ENCODE measurements at regions not wholly inside any gene's neighbourhood (a gene's known extent, or its start where the extent isn't known, plus 50 kb on each side); places are given as distances from the start of the nearest gene placed in this dataset.
"Not testable (repeated sequence)": the region's sequence is repeated elsewhere in the genome, so short reads cannot be mapped to it uniquely, and the experiment has no call there.

- H2BK5ac ChIP-seq (ENCODE audit: low read depth, low read length, poor library complexity): no peak overlapping the region
- no peak overlapping the region for H3K4me2 ChIP-seq (ENCODE audit: low read length)
- H3K79me2 ChIP-seq (ENCODE audit: control insufficient read depth, insufficient read depth, low read length, poor library complexity): no peaks in the 10 kb centered on the region
- no peaks in the 10 kb centered on the region for H3K9me3 ChIP-seq (ENCODE audit: insufficient read depth, low read depth, low read length)
- no peak overlapping the region for H4K91ac ChIP-seq (ENCODE audit: low read depth, low read length)
- DNase-seq: no peak
- no peaks in the 10 kb centered on the region for H3K79me1 ChIP-seq (ENCODE audit: low read length)
- H3K4me3 ChIP-seq (ENCODE audit: low read depth, low read length): no peak overlapping the region
- H3K27ac ChIP-seq (ENCODE audit: low read depth, low read length): no peak overlapping the region
- H3K27me3 ChIP-seq (ENCODE audit: insufficient read depth, low read length): no peaks in the 10 kb centered on the region
- H3K4me1 ChIP-seq (ENCODE audit: control insufficient read depth in 1 of 2, insufficient read depth in 2 of 2, low read length in 2 of 2): no peaks in the 10 kb centered on the region
- H2AK5ac ChIP-seq (ENCODE audit: low read length): no peak overlapping the region
- H3K36me3 ChIP-seq (ENCODE audit: control insufficient read depth in 1 of 2, insufficient read depth in 2 of 2, low read length in 2 of 2): no peaks in the 10 kb centered on the region
- no CpG with 5 or more reads among the region's 1 CpG for WGBS (ENCODE audit: extremely low coverage, insufficient coverage, insufficient read length)
- H3K14ac ChIP-seq (ENCODE audit: low read length): no peak overlapping the region
- H4K8ac ChIP-seq (ENCODE audit: low read depth, low read length): no peak overlapping the region
- H4K12ac ChIP-seq (ENCODE audit: low read depth, low read length): no peak overlapping the region
- no peak overlapping the region for H3K9ac ChIP-seq (ENCODE audit: low read length)
- H3K4ac ChIP-seq (ENCODE audit: low read depth, low read length): no peak overlapping the region
- no peak overlapping the region for H2BK120ac ChIP-seq (ENCODE audit: insufficient read depth, low read length, poor library complexity)
- H2BK12ac ChIP-seq (ENCODE audit: low read length): no peak overlapping the region
- no peak overlapping the region for H3K23ac ChIP-seq (ENCODE audit: low read length)
- no peak overlapping the region for H3K18ac ChIP-seq (ENCODE audit: low read length)
- no peak overlapping the region for H2AFZ ChIP-seq (ENCODE audit: insufficient read depth, low read length, poor library complexity)
Measured at GRCh38 chr3:18529631-18530030, 104.5 kb upstream of the SATB1 start.

DNA sequence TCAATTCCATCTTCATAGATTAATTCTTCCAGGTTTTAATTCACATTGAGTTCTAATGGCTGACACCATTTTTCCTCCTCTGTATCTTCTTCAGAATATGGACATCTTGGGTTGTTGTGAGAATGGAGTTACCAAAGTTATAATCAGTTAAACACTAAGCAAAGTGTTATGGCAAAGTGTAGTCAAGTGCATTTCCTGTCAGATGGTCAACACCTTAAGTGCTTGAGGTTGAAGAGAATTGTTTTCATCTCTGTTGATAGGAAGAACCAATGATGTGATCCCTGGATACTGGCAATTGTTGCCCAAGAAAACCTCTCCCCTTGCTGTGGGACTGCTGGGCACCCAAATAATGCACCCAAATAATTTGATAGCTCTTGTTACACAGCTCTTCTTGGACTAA lies 102.6 kb upstream of the SATB1 start:
- Histone ChIP-seq H2BK5ac (ENCODE audit: low read depth, low read length, poor library complexity) (no peak overlapping the region), H3K9me3 (ENCODE audit: insufficient read depth, low read depth, low read length) (no peaks in the 10 kb centered on the region), H3K27me3 (ENCODE audit: insufficient read depth, low read length) (no peaks in the 10 kb centered on the region), H3K18ac (ENCODE audit: low read length) (no peak overlapping the region), H3K14ac (ENCODE audit: low read length) (no peak overlapping the region), H3K4me2 (ENCODE audit: low read length) (no peak overlapping the region), H4K8ac (ENCODE audit: low read depth, low read length) (no peak overlapping the region), H3K23ac (ENCODE audit: low read length) (no peak overlapping the region), H4K91ac (ENCODE audit: low read depth, low read length) (no peak overlapping the region), H3K27ac (ENCODE audit: low read depth, low read length) (no peak overlapping the region), H2AFZ (ENCODE audit: insufficient read depth, low read length, poor library complexity) (no peak overlapping the region), H3K4me1 (ENCODE audit: control insufficient read depth in 1 of 2, insufficient read depth in 2 of 2, low read length in 2 of 2) (no peaks in the 10 kb centered on the region), H2AK5ac (ENCODE audit: low read length) (no peak overlapping the region), H3K9ac (ENCODE audit: low read length) (no peak overlapping the region), H3K4me3 (ENCODE audit: low read depth, low read length) (no peak overlapping the region), H3K79me1 (ENCODE audit: low read length) (no peaks in the 10 kb centered on the region), H4K12ac (ENCODE audit: low read depth, low read length) (no peak overlapping the region), H2BK120ac (ENCODE audit: insufficient read depth, low read length, poor library complexity) (no peak overlapping the region), H3K79me2 (ENCODE audit: control insufficient read depth, insufficient read depth, low read length, poor library complexity) (no peaks in the 10 kb centered on the region), H3K4ac (ENCODE audit: low read depth, low read length) (no peak overlapping the region), H2BK12ac (ENCODE audit: low read length) (no peak overlapping the region), H3K36me3 (ENCODE audit: control insufficient read depth in 1 of 2, insufficient read depth in 2 of 2, low read length in 2 of 2) (no peaks in the 10 kb centered on the region)
- DNase-seq: no peak

GRCh38 chr3:18526667-18527066 lies 101.5 kb upstream of the SATB1 start:
- Histone ChIP-seq H3K4ac (ENCODE audit: low read depth, low read length) (no peak overlapping the region), H2AK5ac (ENCODE audit: low read length) (no peak overlapping the region), H2BK5ac (ENCODE audit: low read depth, low read length, poor library complexity) (no peak overlapping the region), H3K23ac (ENCODE audit: low read length) (no peak overlapping the region), H3K27me3 (ENCODE audit: insufficient read depth, low read length) (no peaks in the 10 kb centered on the region), H3K79me2 (ENCODE audit: control insufficient read depth, insufficient read depth, low read length, poor library complexity) (no peaks in the 10 kb centered on the region), H3K9ac (ENCODE audit: low read length) (no peak overlapping the region), H3K36me3 (ENCODE audit: control insufficient read depth in 1 of 2, insufficient read depth in 2 of 2, low read length in 2 of 2) (no peaks in the 10 kb centered on the region), H2BK12ac (ENCODE audit: low read length) (no peak overlapping the region), H3K79me1 (ENCODE audit: low read length) (no peaks in the 10 kb centered on the region), H3K27ac (ENCODE audit: low read depth, low read length) (no peak overlapping the region), H3K18ac (ENCODE audit: low read length) (no peak overlapping the region), H2AFZ (ENCODE audit: insufficient read depth, low read length, poor library complexity) (no peak overlapping the region), H3K4me2 (ENCODE audit: low read length) (no peak overlapping the region), H4K8ac (ENCODE audit: low read depth, low read length) (no peak overlapping the region), H3K4me3 (ENCODE audit: low read depth, low read length) (no peak overlapping the region), H3K9me3 (ENCODE audit: insufficient read depth, low read depth, low read length) (no peaks in the 10 kb centered on the region), H2BK120ac (ENCODE audit: insufficient read depth, low read length, poor library complexity) (no peak overlapping the region), H4K12ac (ENCODE audit: low read depth, low read length) (no peak overlapping the region), H3K14ac (ENCODE audit: low read length) (no peak overlapping the region), H3K4me1 (ENCODE audit: control insufficient read depth in 1 of 2, insufficient read depth in 2 of 2, low read length in 2 of 2) (no peaks in the 10 kb centered on the region), H4K91ac (ENCODE audit: low read depth, low read length) (no peak overlapping the region)
- DNase-seq: no peak

GRCh38 chr3:18516170-18516569 lies 91.0 kb upstream of the SATB1 start:
- not testable (repeated sequence) for H2AFZ ChIP-seq (ENCODE audit: insufficient read depth, low read length, poor library complexity)

GRCh38 chr3:18513091-18513490 lies 88.0 kb upstream of the SATB1 start:
- H2BK5ac ChIP-seq (ENCODE audit: low read depth, low read length, poor library complexity): no peak overlapping the region
- no peaks in the 10 kb centered on the region for H3K4me1 ChIP-seq (ENCODE audit: control insufficient read depth in 1 of 2, insufficient read depth in 2 of 2, low read length in 2 of 2)
- H2BK12ac ChIP-seq (ENCODE audit: low read length): no peak overlapping the region
- no peak overlapping the region for H4K12ac ChIP-seq (ENCODE audit: low read depth, low read length)
- H3K27me3 ChIP-seq (ENCODE audit: insufficient read depth, low read length): no peaks in the 10 kb centered on the region
- no peak overlapping the region for H3K14ac ChIP-seq (ENCODE audit: low read length)
- no peaks in the 10 kb centered on the region for H3K79me2 ChIP-seq (ENCODE audit: control insufficient read depth, insufficient read depth, low read length, poor library complexity)
- no peak overlapping the region for H4K91ac ChIP-seq (ENCODE audit: low read depth, low read length)
- H3K23ac ChIP-seq (ENCODE audit: low read length): no peak overlapping the region
- no peak overlapping the region for H2AK5ac ChIP-seq (ENCODE audit: low read length)
- no peaks in the 10 kb centered on the region for H3K79me1 ChIP-seq (ENCODE audit: low read length)
- no peaks in the 10 kb centered on the region for H3K36me3 ChIP-seq (ENCODE audit: control insufficient read depth in 1 of 2, insufficient read depth in 2 of 2, low read length in 2 of 2)
- H3K4me2 ChIP-seq (ENCODE audit: low read length): no peak overlapping the region
- H3K9ac ChIP-seq (ENCODE audit: low read length): no peak overlapping the region
- H2BK120ac ChIP-seq (ENCODE audit: insufficient read depth, low read length, poor library complexity): no peak overlapping the region
- no peaks in the 10 kb centered on the region for H3K9me3 ChIP-seq (ENCODE audit: insufficient read depth, low read depth, low read length)
- H3K4me3 ChIP-seq (ENCODE audit: low read depth, low read length): no peak overlapping the region
- no peak overlapping the region for H2AFZ ChIP-seq (ENCODE audit: insufficient read depth, low read length, poor library complexity)
- no peak overlapping the region for H3K27ac ChIP-seq (ENCODE audit: low read depth, low read length)
- no CpG with 5 or more reads among the region's 3 CpGs for WGBS (ENCODE audit: extremely low coverage, insufficient coverage, insufficient read length)
- no peak overlapping the region for H3K4ac ChIP-seq (ENCODE audit: low read depth, low read length)
- no peak for DNase-seq
- no peak overlapping the region for H3K18ac ChIP-seq (ENCODE audit: low read length)
- H4K8ac ChIP-seq (ENCODE audit: low read depth, low read length): no peak overlapping the region

More at GRCh38 chr3:18516170-18516569, 91.0 kb upstream of the SATB1 start:
- not testable (repeated sequence) for H3K79me2 ChIP-seq (ENCODE audit: control insufficient read depth, insufficient read depth, low read length, poor library complexity); H3K79me1 ChIP-seq (ENCODE audit: low read length); H3K36me3 ChIP-seq (ENCODE audit: control insufficient read depth in 1 of 2, insufficient read depth in 2 of 2, low read length in 2 of 2); H3K27me3 ChIP-seq (ENCODE audit: insufficient read depth, low read length); H2BK120ac ChIP-seq (ENCODE audit: insufficient read depth, low read length, poor library complexity); H4K91ac ChIP-seq (ENCODE audit: low read depth, low read length); H3K23ac ChIP-seq (ENCODE audit: low read length); H3K4me1 ChIP-seq (ENCODE audit: control insufficient read depth in 1 of 2, insufficient read depth in 2 of 2, low read length in 2 of 2); H3K14ac ChIP-seq (ENCODE audit: low read length); H2BK12ac ChIP-seq (ENCODE audit: low read length); H3K9ac ChIP-seq (ENCODE audit: low read length); H4K12ac ChIP-seq (ENCODE audit: low read depth, low read length); H4K8ac ChIP-seq (ENCODE audit: low read depth, low read length); H3K4me2 ChIP-seq (ENCODE audit: low read length); H3K4me3 ChIP-seq (ENCODE audit: low read depth, low read length); H3K27ac ChIP-seq (ENCODE audit: low read depth, low read length); DNase-seq; H2BK5ac ChIP-seq (ENCODE audit: low read depth, low read length, poor library complexity); H2AK5ac ChIP-seq (ENCODE audit: low read length); H3K9me3 ChIP-seq (ENCODE audit: insufficient read depth, low read depth, low read length); H3K4ac ChIP-seq (ENCODE audit: low read depth, low read length); H3K18ac ChIP-seq (ENCODE audit: low read length)
- no CpG with 5 or more reads among the region's 19 CpGs for WGBS (ENCODE audit: extremely low coverage, insufficient coverage, insufficient read length)
